ENCODE measurements at regions not wholly inside any gene's neighbourhood (a gene's known extent, or its start where the extent isn't known, plus 50 kb on each side); places are given as distances from the start of the nearest gene placed in this dataset.

DNA sequence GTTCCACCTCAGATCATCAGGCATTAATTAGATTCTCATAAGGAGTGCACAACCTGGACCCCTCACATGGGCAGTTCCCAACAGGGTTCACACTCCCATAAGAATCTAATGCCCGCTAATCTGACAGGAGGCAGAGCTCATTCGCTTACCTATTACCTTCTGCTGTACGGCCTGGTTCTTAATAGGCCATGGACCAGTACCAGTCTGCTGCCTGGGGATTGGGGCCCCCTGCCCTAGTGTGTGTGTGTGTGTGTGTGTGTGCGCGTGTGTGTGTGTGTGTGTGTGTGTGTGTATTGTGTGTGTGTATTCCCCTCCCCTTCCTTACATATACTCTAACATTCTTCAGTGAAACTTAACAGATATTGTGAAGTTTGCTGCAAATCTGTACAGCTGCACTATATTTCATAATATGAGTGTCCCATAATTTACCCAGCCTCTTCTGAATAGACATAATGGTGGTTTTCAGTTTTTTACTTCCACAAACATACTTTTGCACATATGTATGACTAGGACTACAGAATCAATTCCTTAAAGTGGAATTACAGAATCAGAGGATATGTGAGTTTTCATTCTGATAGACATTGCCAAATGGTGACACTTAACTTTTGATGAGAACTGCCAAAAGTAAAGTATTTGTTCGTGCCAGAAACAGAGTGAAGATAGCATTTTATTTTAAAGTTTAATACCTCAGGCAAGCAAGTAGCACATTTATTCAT lies 205.2 kb upstream of the EEA1 start:
- H3K4me3 Mint-ChIP-seq: no peak overlapping the region
- ATAC-seq (no peak), DNase-seq (no peak)
- intact Hi-C loops (cut with micrococcal nuclease): no loop called here
- H3K9me3 Mint-ChIP-seq: no peaks in the 10 kb centered on the region
- POLR2A ChIA-PET: no interaction called here
- TF ChIP-seq, protein P1, sequence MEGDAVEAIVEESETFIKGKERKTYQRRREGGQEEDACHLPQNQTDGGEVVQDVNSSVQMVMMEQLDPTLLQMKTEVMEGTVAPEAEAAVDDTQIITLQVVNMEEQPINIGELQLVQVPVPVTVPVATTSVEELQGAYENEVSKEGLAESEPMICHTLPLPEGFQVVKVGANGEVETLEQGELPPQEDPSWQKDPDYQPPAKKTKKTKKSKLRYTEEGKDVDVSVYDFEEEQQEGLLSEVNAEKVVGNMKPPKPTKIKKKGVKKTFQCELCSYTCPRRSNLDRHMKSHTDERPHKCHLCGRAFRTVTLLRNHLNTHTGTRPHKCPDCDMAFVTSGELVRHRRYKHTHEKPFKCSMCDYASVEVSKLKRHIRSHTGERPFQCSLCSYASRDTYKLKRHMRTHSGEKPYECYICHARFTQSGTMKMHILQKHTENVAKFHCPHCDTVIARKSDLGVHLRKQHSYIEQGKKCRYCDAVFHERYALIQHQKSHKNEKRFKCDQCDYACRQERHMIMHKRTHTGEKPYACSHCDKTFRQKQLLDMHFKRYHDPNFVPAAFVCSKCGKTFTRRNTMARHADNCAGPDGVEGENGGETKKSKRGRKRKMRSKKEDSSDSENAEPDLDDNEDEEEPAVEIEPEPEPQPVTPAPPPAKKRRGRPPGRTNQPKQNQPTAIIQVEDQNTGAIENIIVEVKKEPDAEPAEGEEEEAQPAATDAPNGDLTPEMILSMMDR (IDR thresholded peaks at IDR 0.05): no peak
- peaks cover 15% of the 10 kb centered on the region for H3K4me1 Mint-ChIP-seq (ENCODE audit: low read depth)
- CTCF ChIA-PET: no interaction called here
- no peak overlapping the region for H3K27ac Mint-ChIP-seq
- no peaks in the 10 kb centered on the region for H3K36me3 Mint-ChIP-seq (ENCODE audit: low read depth)
- no peaks in the 10 kb centered on the region for H3K27me3 Mint-ChIP-seq

DNA sequence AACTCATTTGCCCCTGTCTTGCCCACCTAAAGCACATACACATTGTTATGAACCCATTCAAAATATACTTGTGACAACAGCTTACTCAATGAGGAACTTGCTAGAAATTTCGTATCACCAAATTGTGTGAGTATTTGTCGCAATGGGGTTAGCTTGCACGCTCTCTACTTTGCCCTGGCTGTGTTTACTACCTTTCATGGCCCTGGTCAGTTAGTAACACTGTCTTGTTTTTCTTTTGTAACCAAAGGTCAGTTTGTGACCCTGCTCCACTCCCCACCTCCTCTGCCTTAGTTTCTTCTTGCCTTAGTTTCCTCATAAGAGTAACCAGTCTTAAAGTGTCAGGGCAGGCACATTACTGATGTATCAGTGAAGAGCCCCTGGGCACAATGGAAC lies 205.8 kb upstream of the EEA1 start:
- H3K4me3 Mint-ChIP-seq: no peak overlapping the region
- ChIA-PET CTCF (no interaction called here), POLR2A (no interaction called here)
- DNase-seq (no peak), ATAC-seq (no peak)
- no peaks in the 10 kb centered on the region for H3K36me3 Mint-ChIP-seq (ENCODE audit: low read depth)
- H3K27me3 Mint-ChIP-seq: no peaks in the 10 kb centered on the region
- TF ChIP-seq, protein P1 (IDR thresholded peaks at IDR 0.05): no peak
- intact Hi-C loops (cut with micrococcal nuclease): no loop called here
- no peaks in the 10 kb centered on the region for H3K9me3 Mint-ChIP-seq
- H3K27ac Mint-ChIP-seq: no peak overlapping the region
- H3K4me1 Mint-ChIP-seq (ENCODE audit: low read depth): peaks cover 15% of the 10 kb centered on the region

DNA sequence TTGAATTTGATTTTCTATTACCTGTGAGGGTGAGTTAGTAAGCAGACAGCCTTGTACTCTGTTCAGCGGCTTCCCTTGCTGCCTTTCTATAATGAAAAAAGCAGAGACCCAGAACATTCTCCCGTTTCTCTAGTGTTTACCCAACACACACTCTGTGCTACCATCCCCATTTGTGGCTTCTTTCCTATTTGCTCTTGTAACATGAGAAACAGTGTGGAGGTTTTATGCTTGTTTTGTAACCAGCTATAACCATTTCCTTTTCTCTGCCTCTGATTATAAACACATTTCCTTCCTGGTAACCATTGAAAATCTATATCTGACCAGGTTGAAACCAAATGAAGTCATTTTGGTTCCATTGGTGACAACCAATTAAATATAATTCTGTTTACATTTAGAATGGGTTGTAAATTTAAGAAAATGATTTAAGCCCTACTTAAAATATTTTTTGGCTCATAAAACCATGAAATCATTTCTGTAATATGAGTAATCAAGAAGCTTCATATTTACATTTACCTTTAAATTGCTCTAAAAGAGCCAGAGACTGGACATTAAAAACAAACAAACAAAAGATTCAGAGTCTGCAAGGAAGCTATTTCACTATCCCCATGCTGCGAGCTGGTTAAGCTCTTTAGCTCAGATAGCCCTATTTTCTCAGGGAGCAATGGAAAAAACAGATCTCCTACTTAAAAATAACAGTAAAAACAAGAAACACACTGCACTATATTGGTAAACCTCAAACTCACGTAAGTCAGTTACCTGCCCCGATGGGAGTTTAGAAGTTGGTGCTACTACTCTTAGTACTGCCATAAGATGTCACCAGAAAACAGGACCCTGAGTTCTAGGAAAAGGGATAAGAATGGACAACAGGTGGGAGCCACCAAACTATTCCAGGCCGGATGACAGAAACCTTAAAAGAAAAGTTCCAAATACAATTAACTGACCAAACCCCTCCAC lies 206.5 kb upstream of the EEA1 start:
- H3K4me3 Mint-ChIP-seq: no peak overlapping the region
- no peaks in the 10 kb centered on the region for H3K36me3 Mint-ChIP-seq (ENCODE audit: low read depth)
- no peaks in the 10 kb centered on the region for H3K27me3 Mint-ChIP-seq
- ChIA-PET POLR2A (no interaction called here), CTCF (no interaction called here)
- no peak for ATAC-seq
- intact Hi-C loops (cut with micrococcal nuclease): no loop called here
- no peak overlapping the region for H3K27ac Mint-ChIP-seq
- no peak for DNase-seq
- H3K9me3 Mint-ChIP-seq: no peaks in the 10 kb centered on the region
- H3K4me1 Mint-ChIP-seq (ENCODE audit: low read depth): peaks cover 15% of the 10 kb centered on the region
- TF ChIP-seq, protein P1 (IDR thresholded peaks at IDR 0.05): no peak

DNA sequence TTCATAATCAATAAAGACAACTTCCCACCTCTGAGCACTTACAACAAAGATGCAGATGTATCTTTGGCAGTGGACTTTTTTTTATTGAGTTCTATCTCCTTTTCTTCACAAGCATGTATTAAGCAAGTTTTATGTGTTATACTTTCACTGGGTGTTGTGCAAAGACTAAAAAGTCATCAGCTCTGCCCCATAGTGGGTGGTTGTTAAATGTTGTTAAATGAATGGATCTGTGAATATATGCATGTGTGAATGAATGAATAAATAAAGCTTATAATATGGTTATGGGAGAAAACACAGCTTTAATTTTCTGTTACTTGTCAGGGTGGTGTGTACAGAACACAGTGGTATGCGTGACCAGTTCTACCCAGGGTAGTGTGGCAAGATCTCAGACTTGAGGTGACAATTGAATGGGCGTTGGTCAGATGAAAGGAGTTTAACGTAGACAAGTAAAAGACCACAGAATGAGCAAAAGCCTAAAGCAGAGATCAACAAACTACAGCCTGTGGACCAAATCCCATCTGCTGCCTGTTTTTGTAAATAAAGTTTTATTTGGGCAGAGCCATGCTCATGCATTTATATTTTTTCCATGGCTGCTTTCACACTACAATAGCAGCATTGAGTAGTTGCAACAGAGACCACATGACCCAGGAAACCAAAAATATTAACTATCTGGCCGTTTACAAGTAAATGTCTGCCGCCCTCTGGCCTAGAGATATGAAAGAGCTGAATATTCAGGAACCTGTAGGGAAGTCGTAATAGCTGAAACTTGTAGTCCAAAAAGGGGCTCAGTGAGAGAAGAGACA lies 207.4 kb upstream of the EEA1 start:
- Mint-ChIP-seq H3K27ac (no peak overlapping the region), H3K9me3 (no peaks in the 10 kb centered on the region), H3K4me1 (ENCODE audit: low read depth) (peaks cover 15% of the 10 kb centered on the region), H3K36me3 (ENCODE audit: low read depth) (no peaks in the 10 kb centered on the region), H3K4me3 (no peak overlapping the region), H3K27me3 (no peaks in the 10 kb centered on the region)
- no peak for DNase-seq
- CTCF ChIA-PET: no interaction called here
- intact Hi-C loops (cut with micrococcal nuclease): no loop called here
- POLR2A ChIA-PET: no interaction called here
- TF ChIP-seq, protein P1 (IDR thresholded peaks at IDR 0.05): no peak
- ATAC-seq: no peak
